Neural crest cell (in vitro differentiated cells): ENCODE measurements at regions not wholly inside any gene's neighbourhood (a gene's known extent, or its start where the extent isn't known, plus 50 kb on each side); places are given as distances from the start of the nearest gene placed in this dataset.

Source experiments
- DNase-seq: peaks from one replicate; pipeline ENCODE4 v3.0.0; 2021; ENCODE audit warnings: low read depth, mixed read lengths, low spot score
- H3K27ac Mint-ChIP-seq: one replicate; pipeline ENCODE4 v1.8.0; 2021; ENCODE audit warnings: mild to moderate bottlenecking, mixed read lengths; ENCODE audit not compliant: unreplicated experiment
- H3K27me3 Mint-ChIP-seq: 2 replicates; pipeline ENCODE4 v1.8.0; 2021; ENCODE audit warnings: low read depth, mild to moderate bottlenecking, mixed read lengths
- H3K36me3 Mint-ChIP-seq: 2 replicates; pipeline ENCODE4 v1.8.0; 2021; ENCODE audit warnings: low read depth, mild to moderate bottlenecking, mixed read lengths
- H3K4me1 Mint-ChIP-seq: 2 replicates; pipeline ENCODE4 v1.8.0; 2021; ENCODE audit warnings: mixed read lengths
- H3K4me3 Mint-ChIP-seq: one replicate; pipeline ENCODE4 v1.8.0; 2021; ENCODE audit warnings: mild to moderate bottlenecking, mixed read lengths
- H3K9me3 Mint-ChIP-seq: 2 replicates; pipeline ENCODE4 v1.8.0; 2021; ENCODE audit warnings: mixed read lengths
- CTCF ChIP-seq: fragments of 200-600 bp; sonication (generic); conservative IDR thresholded peaks from 2 replicates; pipeline ENCODE4 v1.5.0; 2021; ENCODE audit warnings: antibody characterized with exemption, mild to moderate bottlenecking

- no peak for TF ChIP-seq CTCF
- H3K27ac Mint-ChIP-seq, result no peak overlapping the region
- peaks cover 25% of the 10 kb centered on the region for H3K36me3 Mint-ChIP-seq
- H3K4me3 Mint-ChIP-seq, result no peak overlapping the region
- H3K9me3 Mint-ChIP-seq, result peaks cover 26% of the 10 kb centered on the region
- no peak for DNase-seq
- H3K27me3 Mint-ChIP-seq, result no peaks in the 10 kb centered on the region
- no peaks in the 10 kb centered on the region for H3K4me1 Mint-ChIP-seq
Observed at GRCh38 chr5:103793595-103794182, 231.1 kb upstream of the NUDT12 start.

- Mint-ChIP-seq H3K36me3 (peaks cover 8% of the 10 kb centered on the region), H3K27me3 (no peaks in the 10 kb centered on the region), H3K27ac (no peak overlapping the region), H3K4me1 (no peaks in the 10 kb centered on the region), H3K4me3 (no peak overlapping the region), H3K9me3 (peaks cover 7% of the 10 kb centered on the region)
- DNase-seq, result no peak
- TF ChIP-seq CTCF, result no peak
Observed at GRCh38 chr5:103785569-103785968, 223.0 kb upstream of the NUDT12 start.

GRCh38 chr5:103783669-103784068 lies 221.1 kb upstream of the NUDT12 start:
- H3K27me3 Mint-ChIP-seq, result no peaks in the 10 kb centered on the region
- TF ChIP-seq CTCF, result no peak

GRCh38 chr5:103780794-103781193 lies 218.2 kb upstream of the NUDT12 start:
- Mint-ChIP-seq H3K36me3 (peaks cover 3% of the 10 kb centered on the region), H3K27ac (no peak overlapping the region), H3K9me3 (peaks cover 6% of the 10 kb centered on the region), H3K4me3 (no peak overlapping the region), H3K27me3 (no peaks in the 10 kb centered on the region), H3K4me1 (no peaks in the 10 kb centered on the region)
- no peak for DNase-seq
- TF ChIP-seq CTCF, result no peak

More at GRCh38 chr5:103783669-103784068, 221.1 kb upstream of the NUDT12 start:
- Mint-ChIP-seq H3K4me1 (no peaks in the 10 kb centered on the region), H3K27ac (no peak overlapping the region), H3K4me3 (no peak overlapping the region), H3K36me3 (no peaks in the 10 kb centered on the region), H3K9me3 (peaks cover 4% of the 10 kb centered on the region)
- DNase-seq, result no peak

- no peaks in the 10 kb centered on the region for H3K4me1 Mint-ChIP-seq
- H3K36me3 Mint-ChIP-seq, result peaks cover 3% of the 10 kb centered on the region
- no peak for DNase-seq
- no peak for TF ChIP-seq CTCF
- H3K4me3 Mint-ChIP-seq, result no peak overlapping the region
- peaks cover 9% of the 10 kb centered on the region for H3K9me3 Mint-ChIP-seq
- H3K27ac Mint-ChIP-seq, result no peak overlapping the region
- H3K27me3 Mint-ChIP-seq, result no peaks in the 10 kb centered on the region
Observed at GRCh38 chr5:103774721-103775120, 212.1 kb upstream of the NUDT12 start.

GRCh38 chr5:103772248-103772647 lies 209.7 kb upstream of the NUDT12 start:
- Mint-ChIP-seq H3K27me3 (no peaks in the 10 kb centered on the region), H3K4me3 (no peak overlapping the region)
- no peak for TF ChIP-seq CTCF

More at GRCh38 chr5:103772248-103772647, 209.7 kb upstream of the NUDT12 start:
- peaks cover 9% of the 10 kb centered on the region for H3K9me3 Mint-ChIP-seq
- H3K4me1 Mint-ChIP-seq, result no peaks in the 10 kb centered on the region
- no peaks in the 10 kb centered on the region for H3K36me3 Mint-ChIP-seq
- no peak overlapping the region for H3K27ac Mint-ChIP-seq
- no peak for DNase-seq
